ENCODE measurements at regions not wholly inside any gene's neighbourhood (a gene's known extent, or its start where the extent isn't known, plus 50 kb on each side); places are given as distances from the start of the nearest gene placed in this dataset.

DNA sequence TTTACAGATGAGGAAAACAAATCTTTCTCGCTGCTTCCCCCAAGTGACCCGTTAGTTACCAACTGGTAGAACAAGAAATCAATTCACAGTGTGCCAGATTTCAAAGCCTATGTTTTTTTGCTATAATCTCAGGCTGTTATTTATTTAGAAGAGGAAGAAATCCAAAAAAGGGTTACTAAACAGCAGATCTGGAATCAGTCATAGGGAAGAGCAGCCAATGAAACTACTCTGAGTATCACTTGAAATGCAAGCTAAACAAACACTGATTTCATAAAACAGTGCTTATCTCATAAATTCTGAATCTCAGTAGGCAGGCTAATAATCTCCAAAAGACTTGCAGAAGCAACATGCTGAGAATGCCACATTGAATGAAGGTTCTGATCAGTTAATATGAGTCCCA is 829.5 kb upstream of the ACO1 start:
- TF ChIP-seq, protein P1, sequence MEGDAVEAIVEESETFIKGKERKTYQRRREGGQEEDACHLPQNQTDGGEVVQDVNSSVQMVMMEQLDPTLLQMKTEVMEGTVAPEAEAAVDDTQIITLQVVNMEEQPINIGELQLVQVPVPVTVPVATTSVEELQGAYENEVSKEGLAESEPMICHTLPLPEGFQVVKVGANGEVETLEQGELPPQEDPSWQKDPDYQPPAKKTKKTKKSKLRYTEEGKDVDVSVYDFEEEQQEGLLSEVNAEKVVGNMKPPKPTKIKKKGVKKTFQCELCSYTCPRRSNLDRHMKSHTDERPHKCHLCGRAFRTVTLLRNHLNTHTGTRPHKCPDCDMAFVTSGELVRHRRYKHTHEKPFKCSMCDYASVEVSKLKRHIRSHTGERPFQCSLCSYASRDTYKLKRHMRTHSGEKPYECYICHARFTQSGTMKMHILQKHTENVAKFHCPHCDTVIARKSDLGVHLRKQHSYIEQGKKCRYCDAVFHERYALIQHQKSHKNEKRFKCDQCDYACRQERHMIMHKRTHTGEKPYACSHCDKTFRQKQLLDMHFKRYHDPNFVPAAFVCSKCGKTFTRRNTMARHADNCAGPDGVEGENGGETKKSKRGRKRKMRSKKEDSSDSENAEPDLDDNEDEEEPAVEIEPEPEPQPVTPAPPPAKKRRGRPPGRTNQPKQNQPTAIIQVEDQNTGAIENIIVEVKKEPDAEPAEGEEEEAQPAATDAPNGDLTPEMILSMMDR (conservative IDR thresholded peaks at IDR 0.05 in 1 of 2, IDR thresholded peaks at IDR 0.05 in 1 of 2; ENCODE audit: extremely low read depth in 1 of 2, insufficient read depth in 1 of 2, low read depth in 1 of 2, low read length in 2 of 2), result no peak
- TF ChIP-seq EZH2 (IDR thresholded peaks at IDR 0.05; ENCODE audit: borderline replicate concordance, low read length), result no peak

Measured in mammary epithelial cell (primary cell).